ENCODE measurements at regions not wholly inside any gene's neighbourhood (a gene's known extent, or its start where the extent isn't known, plus 50 kb on each side); places are given as distances from the start of the nearest gene placed in this dataset.

- TF ChIP-seq POLR2A (IDR thresholded peaks at IDR 0.05): no peak
- TF ChIP-seq, protein P1, sequence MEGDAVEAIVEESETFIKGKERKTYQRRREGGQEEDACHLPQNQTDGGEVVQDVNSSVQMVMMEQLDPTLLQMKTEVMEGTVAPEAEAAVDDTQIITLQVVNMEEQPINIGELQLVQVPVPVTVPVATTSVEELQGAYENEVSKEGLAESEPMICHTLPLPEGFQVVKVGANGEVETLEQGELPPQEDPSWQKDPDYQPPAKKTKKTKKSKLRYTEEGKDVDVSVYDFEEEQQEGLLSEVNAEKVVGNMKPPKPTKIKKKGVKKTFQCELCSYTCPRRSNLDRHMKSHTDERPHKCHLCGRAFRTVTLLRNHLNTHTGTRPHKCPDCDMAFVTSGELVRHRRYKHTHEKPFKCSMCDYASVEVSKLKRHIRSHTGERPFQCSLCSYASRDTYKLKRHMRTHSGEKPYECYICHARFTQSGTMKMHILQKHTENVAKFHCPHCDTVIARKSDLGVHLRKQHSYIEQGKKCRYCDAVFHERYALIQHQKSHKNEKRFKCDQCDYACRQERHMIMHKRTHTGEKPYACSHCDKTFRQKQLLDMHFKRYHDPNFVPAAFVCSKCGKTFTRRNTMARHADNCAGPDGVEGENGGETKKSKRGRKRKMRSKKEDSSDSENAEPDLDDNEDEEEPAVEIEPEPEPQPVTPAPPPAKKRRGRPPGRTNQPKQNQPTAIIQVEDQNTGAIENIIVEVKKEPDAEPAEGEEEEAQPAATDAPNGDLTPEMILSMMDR (IDR thresholded peaks at IDR 0.05 in 4 of 5, conservative IDR thresholded peaks at IDR 0.05 in 1 of 5): no peak
Observed at GRCh38 chr1:199706826-199707606, 320.5 kb upstream of the NR5A2 start.

Measured in gastrocnemius medialis (tissue), 4 donors.